MM.1S (cell line): ENCODE measurements at regions not wholly inside any gene's neighbourhood (a gene's known extent, or its start where the extent isn't known, plus 50 kb on each side); places are given as distances from the start of the nearest gene placed in this dataset.

Experiments
- EZH2 ChIP-seq: fragments of 300-600 bp; sonication (generic); optimal IDR thresholded peaks from 2 replicates; pipeline ENCODE3; 2017; ENCODE audit warnings: low read depth, mild to moderate bottlenecking, antibody characterized with exemption, low read length, mixed read lengths
- EZH2phosphoT487 ChIP-seq: fragments of 300-600 bp; sonication (generic); IDR thresholded peaks from 2 replicates; pipeline ENCODE4 v1.6.1; 2018; ENCODE audit warnings: antibody characterized with exemption, low read length
- TF ChIP-seq, protein P1 (sequence below): fragments of 300-600 bp; sonication (generic); IDR thresholded peaks from 2 replicates; pipeline ENCODE4 v1.5.1; 2016; ENCODE audit warnings: antibody characterized with exemption, low read length, mixed read lengths

DNA sequence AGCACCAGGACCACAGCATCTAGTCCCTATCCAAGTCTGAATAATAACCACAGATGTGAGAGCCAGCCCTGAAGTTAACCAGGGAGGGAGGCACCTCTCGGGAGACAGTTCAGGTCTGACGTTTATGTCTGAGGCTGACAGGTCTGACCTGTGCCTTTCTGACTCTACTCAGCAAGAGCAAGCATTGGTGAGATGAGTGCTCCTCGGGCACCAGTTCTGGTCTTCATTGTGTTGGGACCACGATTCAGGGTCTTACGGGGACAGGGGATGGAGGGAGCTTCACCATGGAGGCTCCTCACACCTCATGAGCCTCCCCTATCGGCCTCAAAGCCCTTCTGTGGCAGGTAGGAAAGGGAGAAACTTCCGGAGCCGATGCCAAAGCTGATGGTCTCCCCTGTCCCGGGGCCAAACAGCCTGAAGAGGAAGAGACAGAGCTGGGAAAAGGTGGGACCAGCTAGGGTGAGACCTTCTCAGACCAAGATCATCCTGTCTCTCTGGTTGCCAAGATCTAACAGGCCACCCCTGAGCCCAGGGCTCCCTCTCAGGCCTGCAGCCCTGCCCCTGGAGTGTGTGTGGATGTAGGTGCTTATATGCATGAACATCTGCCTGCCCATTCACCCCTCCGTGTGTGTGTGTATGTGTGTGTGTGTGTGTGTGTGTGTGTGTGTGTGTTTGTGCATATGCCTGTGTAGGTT, 170.5 kb downstream of the VEGFA start:
- TF ChIP-seq, protein P1, sequence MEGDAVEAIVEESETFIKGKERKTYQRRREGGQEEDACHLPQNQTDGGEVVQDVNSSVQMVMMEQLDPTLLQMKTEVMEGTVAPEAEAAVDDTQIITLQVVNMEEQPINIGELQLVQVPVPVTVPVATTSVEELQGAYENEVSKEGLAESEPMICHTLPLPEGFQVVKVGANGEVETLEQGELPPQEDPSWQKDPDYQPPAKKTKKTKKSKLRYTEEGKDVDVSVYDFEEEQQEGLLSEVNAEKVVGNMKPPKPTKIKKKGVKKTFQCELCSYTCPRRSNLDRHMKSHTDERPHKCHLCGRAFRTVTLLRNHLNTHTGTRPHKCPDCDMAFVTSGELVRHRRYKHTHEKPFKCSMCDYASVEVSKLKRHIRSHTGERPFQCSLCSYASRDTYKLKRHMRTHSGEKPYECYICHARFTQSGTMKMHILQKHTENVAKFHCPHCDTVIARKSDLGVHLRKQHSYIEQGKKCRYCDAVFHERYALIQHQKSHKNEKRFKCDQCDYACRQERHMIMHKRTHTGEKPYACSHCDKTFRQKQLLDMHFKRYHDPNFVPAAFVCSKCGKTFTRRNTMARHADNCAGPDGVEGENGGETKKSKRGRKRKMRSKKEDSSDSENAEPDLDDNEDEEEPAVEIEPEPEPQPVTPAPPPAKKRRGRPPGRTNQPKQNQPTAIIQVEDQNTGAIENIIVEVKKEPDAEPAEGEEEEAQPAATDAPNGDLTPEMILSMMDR, result no peak
- TF ChIP-seq EZH2 (no peak), EZH2phosphoT487 (no peak)
